TTC549 (cell line): ENCODE measurements at regions not wholly inside any gene's neighbourhood (a gene's known extent, or its start where the extent isn't known, plus 50 kb on each side); places are given as distances from the start of the nearest gene placed in this dataset.
"Not testable (repeated sequence)": the region's sequence is repeated elsewhere in the genome, so short reads cannot be mapped to it uniquely, and the experiment has no call there.

Source experiments
- FAIRE-seq: peaks from 2 replicates; lab custom pipeline; 2012; peaks lifted over from hg19 to GRCh38; lab: Jason Lieb, UNC

DNA sequence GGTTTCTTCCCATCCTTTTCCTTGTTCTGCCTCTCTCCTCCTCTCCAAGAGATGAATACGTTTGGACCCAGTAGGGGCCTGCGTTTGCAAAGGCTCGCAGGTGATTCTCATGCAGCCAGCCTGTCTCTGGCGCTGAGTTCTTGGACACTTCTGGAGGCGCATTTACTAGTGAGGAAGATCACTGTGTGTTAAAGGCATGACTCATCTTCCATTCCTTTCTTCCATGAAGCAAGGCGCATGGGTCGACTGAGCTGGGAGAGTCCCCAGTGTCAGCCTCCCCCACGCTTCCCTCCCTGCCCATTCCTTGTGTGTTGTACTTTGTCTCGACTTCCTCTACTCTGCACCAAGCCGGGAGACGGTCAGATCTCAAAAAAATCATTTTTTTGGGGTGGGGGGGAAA is 159.9 kb upstream of the EEF2KMT start:
- no peak for FAIRE-seq

DNA sequence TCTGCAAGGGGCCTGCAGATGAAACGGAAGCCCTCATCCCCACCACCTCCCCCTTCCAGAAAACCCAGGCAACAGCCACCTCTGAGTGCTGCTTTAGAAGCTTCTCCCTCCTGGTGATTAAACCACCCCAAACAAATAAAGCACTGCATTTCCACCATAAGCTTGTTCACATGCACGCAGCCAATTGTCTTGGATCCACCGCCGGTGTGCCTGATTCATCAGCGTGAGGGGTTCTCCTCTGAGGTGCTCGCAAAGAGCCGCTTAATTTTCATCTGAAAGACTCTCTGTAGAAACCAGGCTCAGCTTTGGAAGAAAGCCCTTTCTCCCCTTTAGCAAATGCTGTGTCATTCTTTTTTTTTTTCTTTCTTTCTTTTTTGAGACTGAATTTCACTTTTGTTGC is 155.2 kb upstream of the EEF2KMT start:
- FAIRE-seq = no peak

DNA sequence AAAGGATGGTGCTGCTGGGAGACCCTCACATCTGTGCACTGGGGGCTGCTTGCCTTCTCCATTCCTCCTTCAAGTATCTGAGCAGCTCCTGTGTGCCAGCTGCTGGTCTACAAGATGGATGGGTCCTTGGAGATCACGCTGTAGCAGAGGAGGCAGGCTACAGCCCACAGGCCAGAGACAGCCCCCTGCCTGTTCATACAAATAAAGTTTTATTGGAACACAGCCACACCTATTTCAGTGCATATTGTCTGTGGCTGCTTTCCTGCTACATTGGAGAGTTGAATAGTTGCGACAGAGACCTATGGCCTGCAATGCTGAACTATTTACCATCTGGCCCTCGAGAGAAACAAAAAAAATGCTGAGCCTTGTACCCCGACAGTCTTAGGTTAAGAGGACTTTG is 149.8 kb upstream of the EEF2KMT start:
- not testable (repeated sequence) for FAIRE-seq

DNA sequence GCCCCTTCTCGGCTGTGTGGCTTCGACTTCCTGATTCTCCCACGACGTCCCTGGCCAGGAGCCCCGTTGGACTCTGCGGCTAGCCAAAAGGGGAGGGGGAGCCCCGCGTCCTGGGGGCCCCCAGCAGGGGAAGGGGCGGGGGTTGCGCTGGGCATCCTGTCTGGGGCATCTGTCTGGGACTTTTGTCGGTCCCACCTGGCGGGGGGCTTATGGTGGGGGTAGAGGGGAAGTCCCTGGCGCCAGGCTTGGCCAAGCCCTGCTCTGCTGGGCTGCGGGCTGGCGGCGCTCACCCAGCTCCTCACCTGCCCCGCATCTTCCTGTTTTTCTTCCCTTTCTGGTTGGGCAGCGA is 142.7 kb upstream of the EEF2KMT start:
- FAIRE-seq = not testable (repeated sequence)

DNA sequence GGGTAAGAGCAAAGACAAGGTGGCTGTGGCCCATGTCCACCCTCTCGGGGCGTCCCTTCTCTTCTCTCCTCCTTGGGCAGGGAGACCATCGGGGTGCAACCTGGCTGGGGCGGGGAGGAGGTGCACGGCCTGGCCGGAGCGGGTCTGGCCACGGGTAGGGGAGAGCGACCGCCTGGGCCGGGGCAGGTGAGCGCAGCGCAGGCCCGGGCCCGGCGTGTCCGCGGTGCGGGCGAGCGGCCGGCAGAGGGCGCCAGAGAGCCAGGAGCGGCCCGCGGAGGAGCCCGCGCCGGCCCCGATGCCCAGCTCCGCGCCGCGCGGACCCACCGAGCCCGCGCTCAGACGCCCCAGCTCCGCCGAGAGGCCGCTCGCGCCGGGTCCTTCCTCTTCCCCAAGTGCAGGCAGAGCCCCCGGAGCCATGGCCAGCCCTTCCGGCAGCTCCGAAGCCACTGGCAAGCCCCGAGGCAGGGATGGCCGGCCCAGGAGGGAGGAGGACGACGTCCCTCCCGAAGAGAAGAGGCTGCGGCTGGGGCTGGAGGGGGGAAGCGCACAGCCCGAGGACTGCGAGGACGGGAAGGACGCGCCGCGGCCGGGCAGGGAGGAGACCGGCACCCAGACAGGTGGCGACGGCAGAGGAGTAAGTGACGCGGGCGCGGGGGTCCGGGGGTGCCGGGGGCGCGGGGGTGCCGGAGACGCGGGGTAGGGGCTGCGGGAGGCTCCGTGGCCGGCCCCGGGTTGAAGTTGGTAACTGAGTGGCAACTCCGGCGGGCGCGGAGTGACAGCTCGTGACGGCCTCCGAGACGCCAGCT is 142.1 kb upstream of the EEF2KMT start:
- not testable (repeated sequence) for FAIRE-seq

DNA sequence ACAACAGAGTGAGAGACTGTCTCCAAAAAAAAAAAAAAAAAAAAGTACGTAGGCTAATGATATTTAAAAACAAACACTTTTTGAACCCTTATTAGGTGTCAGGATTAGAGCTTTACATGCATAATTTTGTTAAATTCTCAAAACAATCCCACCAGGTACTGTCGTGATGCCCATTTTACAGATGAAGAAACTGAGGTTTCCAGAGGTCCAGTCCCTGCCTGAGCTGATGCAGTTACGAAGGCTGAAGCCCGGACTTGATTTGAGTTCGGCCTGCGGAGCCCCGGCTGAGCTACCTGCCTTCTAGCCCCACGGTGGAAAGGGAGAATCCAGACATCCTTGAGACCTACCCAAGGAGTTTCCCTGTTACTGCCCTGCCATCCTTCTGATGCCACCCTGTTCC is 137.5 kb upstream of the EEF2KMT start:
- no peak for FAIRE-seq

DNA sequence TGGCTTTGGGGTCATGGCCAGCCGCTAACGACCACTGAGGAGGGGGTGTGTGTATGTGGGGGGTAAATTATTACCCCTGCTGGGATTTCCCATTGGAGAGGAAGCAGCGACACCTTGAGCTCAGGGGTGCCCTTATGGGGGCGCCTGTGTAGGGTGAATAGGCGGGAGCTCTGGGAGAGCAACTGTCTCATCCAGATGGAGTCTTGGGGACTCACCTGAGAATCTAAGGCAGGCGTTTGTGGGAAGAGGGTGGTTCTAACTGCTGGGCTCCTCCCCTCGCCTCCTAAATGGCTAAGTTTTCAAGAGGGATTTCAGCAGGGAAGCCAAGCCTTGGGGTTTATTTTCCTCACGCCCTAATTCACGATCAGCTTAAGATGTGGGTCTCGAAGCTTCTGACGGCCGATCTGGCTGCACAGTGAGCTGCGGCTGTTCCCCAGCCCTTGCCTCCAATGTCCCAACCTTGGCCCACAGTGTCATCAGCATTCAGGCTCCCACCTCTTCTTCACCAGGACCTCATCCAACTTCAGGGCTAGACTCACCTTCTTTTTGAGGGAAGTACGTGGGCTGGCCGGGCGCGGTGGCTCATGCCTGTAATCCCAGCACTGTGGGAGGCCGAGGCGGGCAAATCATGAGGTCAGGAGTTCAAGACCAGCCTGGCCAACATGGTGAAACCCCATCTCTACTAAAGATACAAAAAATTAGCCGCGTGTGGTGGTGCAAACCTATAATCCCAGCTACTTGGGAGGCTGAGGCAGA is 136.9 kb upstream of the EEF2KMT start:
- FAIRE-seq = no peak

DNA sequence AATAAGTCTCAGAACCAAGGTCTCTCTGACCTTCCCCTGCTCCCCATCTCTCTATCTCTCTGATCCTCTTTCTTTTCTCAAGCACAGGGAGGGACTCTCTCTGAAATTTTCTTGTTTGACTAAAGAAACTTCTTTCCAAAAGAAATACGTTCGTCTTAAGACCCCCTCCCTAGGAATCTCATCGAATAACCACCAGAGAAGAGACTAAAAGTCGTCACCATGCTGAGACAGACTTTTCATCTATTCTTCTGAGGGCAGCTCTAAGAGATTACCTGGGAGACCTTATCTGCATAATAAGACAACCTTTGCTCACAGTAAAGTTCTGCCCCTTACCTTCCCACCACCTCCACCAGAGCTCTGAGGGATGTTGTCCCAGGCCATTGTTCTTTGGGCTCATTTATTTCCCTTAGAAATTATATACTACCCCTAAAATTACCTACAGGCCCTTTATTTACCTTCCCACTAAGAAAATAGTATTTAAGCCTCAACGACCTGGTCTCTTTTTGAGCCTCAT is 133.7 kb upstream of the EEF2KMT start:
- FAIRE-seq = no peak

DNA sequence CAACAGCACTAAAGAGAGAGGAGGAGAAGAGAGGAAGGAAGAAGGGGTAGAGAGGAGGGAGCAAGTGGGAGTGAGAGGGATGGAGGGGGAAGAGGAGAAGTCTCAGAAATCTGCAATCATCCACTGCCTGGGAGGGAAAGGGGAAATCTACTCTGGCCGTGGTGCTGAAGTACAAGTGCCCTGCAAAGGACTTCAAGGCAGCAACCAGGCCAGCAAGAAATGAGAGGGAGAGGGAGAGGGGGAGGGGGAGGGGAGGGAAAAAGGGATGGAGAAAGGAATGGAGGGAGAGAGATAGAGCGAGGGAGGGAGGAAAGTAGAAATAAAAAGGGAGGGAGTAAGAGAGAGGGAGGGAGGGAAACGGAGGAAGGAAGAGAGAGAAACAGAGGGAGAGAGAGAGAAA is 130.8 kb upstream of the EEF2KMT start:
- FAIRE-seq = no peak

DNA sequence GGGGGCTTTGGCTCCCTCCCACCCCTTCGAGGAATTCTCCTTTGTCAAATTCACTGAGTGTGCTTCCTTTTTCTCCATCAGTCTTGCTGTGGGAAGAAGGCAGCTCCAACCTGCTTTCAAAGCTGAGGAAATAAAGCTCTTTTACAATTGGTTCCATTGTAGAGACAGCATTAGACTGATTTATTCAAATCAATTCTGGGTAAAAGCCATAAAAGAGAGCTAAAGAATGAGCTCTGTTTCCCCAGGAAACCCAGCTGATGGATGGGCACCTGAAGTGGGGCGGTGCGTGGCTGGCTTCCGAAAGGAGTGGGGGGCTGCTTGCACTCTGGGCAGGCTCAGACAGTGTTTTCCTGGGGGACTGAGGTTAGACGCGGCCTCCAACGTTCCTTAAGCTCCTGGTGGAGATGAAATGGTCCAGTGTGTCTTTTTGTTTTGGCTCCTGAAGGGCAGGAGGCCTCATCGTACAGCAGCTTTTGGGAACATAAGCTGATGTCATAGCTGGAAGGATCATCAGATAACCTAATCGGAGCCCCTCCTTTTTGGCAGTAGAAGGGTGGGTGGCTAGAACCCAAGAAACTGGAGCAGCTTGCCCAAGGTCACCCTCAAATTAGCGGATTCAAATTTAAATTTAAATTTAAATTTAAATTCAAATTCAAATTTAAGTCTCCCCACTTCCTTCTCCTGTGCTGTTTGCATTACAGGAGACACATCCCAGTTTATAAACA is 128.5 kb upstream of the EEF2KMT start:
- FAIRE-seq = no peak

DNA sequence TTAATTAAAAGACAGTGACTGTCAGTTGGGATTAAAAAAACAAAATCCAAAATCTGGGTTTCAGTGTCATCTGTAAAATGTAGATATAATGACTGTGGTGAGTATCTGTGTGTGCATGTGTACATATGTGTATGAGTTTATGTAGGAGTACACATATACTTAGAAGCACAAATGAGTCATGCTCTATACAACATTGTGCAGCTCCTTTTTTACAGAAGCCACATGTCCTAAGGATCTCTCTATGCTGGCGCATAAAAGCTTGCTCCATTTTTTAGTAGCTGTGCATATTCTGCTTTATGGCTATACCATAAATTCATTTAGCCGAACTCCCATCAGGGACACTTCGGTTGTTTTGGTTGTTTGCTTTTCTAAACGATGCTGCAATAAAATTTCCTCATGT is 125.2 kb upstream of the EEF2KMT start:
- FAIRE-seq = no peak

DNA sequence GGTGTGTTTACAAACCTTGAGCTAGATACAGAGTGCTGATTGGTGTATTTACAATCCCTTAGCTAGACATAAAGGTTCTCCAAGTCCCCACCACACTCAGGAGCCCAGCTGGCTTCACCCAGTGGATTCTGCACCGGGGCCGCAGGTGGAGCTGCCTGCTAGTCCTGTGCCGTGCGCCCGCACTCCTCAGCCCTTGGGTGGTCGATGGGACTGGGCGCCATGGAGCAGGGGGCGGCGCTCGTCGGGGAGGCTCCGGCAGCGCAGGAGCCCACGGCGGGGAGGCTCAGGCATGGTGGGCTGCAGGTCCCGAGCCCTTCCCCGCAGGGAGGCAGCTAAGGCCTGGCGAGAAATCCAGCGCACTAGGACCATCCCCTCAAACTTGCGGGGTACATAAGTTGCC is 124.2 kb upstream of the EEF2KMT start:
- FAIRE-seq = not testable (repeated sequence)

DNA sequence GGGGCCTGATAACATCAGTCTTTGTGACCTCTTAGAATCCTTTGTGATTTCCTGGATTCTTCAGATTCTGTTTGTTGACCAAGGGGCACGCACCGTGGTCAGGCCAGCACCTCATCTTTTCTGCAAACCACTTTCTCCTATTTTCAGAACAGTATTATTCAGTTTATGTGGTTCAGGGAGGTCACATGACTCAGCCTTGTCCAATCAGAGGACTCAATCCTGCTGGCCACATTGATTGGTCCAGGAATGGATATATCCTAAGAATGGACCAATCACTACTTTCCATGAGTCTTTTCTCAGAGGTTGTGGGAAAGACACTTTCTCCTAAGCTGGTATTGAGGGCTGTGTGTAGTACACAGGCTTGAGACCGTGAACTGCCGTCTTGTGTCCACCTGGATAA is 123.1 kb upstream of the EEF2KMT start:
- no peak for FAIRE-seq

DNA sequence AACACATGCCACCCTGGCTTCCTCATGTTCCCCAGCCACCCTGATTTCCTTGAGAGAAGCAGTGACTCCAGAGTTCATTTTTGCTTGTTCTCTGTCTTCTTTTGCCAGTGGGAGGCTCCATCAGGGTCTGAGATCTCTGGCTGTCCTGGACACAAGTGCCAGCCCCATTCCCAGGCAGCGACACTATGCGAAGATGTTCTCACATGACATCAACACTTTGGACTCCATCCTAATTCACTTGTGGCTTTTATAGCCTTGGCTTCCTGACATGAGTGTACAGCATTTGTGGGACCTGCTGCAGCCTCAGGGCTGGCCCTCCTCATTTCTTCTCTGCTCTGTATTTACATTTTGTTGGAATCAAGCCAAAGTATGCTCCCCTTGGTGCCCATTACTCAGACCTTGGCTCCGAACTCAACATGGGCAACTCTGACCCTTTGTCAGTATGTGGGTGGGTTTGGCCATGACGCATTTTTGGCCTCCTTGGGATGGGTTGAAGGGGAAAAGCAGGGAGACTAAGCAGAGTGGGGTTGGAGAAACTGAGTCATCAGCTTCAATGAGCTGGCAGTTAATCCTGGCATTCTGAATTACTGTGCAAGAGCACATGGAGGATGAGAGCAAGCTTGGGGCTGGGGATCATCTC is 119.0 kb upstream of the EEF2KMT start:
- no peak for FAIRE-seq

DNA sequence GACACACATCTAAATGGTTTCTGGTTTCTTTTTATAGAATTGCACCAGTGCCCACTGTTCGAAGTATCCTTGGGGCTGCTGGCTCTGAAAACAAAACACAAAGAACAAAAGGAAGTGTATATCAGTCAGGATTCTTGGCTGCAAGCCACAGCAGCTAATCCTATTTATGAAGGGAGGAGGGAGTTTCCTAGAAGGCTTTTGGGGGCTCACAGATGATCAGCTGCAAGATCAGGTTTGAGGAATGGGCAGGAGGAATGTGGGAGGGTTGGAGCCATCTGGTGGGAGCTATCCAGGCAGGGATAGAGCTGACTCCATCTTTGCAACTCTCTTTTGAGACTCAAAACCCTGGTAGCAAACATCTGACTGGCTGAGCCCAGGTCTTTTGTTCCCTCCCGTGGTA is 118.3 kb upstream of the EEF2KMT start:
- no peak for FAIRE-seq

DNA sequence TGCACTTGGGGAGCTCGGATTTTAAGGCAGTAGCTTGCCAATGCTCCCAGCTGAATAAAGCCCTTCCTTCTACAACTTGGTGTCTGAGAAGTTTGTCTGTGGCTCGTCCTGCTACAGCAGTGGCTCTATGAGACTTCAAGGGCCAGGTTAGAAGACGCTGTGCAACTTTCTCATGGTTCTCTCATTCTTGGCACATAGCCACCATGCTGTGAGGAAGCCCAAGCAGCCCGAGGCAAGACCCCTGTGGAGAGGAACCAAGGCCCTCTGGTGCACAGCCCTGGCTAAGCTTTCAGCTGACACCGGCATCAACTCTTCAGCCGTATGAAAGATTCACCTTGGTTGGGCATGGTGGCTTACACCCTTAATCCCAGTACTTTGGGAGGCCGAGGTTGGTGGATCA is 116.9 kb upstream of the EEF2KMT start:
- no peak for FAIRE-seq

DNA sequence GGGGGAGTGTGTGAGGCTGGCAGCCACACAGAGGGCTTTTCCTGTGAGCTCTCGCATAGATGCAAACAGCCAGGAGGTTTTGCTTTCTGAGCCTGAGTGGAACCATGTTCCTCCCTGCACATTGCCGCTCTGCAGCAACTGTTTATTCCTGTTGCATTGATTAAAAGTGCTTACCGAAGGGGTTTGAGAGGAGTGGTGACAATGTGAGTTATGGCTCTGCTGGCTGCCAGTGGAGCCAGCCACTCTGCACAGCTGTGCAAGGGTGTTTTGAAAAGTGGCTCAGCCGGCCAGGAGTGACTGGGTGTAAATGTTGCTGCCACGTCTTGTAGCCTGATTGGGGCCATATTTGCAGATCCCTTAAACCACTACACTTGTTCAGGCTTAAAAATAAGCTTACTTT is 114.9 kb upstream of the EEF2KMT start:
- not testable (repeated sequence) for FAIRE-seq

DNA sequence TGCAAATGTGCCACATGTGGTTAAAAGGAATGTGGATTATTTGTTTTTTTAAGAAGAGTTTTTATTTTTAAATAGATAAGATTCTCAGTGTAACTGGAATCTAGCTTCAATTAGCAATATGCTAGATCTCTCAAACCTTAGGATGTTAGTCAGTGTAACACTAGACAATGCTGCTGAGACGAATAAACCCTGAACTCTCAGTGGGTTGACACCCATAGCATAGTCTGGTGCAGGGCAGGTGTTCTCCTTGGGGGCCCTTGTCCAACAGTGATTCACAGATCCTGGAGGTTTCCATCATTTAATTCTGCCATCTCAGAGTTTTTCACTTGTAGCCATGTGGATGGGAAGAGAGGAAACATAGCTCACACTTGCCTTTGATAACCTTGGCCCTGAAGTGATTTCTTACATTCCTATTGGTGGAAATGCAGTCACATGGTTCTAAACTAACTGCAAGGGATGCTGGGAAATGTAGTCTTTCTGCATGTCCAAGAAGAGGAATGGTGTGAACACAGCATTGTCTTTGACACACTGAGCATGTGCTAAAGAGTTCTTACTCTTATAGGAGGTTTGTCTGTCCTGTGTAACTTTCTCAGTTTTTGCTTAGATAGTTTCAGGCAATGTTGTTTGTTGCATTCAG is 110.4 kb upstream of the EEF2KMT start:
- FAIRE-seq = not testable (repeated sequence)

DNA sequence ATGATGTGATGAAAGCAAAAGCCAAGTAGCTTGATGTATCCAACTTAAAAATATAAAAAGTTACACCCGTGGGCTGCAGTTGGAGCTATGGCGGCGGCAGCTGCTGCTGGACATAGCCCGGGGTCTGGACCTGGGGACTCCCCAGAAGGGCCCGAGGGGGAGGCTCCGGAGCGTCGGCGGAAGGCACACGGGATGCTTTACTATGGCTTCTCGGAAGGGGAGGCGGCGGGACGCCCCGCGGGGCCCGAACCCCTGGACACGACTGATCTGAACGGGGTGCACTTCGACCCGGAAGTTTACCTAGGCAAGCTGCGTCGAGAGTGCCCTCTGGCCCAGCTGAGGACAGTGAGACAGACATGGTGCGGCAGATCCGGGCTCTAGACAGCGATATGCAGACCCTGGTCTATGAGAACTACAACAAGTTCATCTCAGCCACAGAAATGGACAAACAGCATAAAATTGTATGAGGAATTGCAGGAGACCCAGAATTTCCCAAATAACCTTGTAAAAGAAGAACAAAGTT is 109.5 kb upstream of the EEF2KMT start:
- FAIRE-seq = no peak

DNA sequence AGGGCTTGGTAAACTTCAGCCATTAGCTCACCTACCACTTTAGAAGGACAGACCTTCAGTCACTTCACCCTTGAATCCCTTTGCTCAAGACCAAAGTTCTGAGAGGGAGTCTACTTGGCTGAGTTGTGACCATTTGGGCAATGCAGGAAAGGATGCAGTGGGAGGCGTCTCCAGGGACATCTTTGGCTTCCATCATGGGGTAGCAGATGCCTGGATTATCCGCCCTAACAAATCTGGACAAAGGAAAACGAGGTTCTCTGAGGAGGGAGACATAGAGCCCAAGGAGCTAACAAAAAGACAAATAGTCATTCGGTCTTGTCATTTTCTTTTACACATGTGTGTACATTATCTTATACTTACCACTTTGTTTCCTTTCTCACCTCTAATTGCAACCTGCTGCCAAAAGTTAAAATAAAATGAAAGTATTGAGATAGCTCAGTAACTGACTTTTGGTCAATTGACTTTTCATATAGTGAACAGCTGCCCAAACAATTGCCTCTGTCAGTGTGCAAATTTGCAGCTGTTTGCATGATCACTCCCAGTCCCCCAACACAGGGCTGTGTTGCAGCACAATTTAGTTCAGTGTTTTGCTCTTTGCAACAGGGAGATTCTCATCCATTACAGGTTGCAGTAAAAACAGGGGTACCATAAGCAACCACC is 108.9 kb upstream of the EEF2KMT start:
- FAIRE-seq = no peak

DNA sequence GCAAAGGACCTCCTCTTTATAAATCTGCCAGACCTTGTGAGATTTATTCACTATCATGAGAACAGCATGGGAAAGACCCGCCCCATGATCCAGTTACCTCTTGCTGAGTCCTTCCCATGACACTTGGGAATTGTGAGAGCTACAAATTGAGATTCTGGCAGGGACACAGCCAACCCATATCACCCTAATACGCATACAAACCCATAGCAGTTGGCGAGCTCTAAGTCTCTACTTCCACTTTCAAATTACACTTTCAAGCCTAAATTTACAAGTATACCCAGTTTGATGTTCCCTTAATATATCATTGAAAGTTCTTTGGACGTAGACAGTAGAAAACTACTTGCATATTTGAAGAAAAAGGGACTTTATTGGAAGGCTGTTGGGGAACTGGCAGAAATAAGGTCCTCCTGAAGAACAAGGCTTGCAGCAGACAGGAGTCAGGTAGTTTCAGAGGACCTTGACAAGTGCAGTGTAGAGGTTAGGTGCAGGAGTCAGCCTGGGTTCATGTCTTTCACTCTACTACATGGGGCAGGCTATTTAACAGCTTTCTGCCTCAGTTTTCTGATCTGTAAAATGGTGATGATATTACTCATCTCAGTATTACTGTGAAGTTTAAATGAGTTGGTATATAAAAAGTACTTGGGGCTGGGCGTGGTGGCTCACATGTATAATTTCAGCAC is 107.9 kb upstream of the EEF2KMT start:
- FAIRE-seq = no peak
